T-helper 1 cell treated with Interleukin-12 subunit alpha and Interleukin-12 subunit beta and Interleukin-4 antibody, amounts not matched to agents 30 μg/mL and 1 μg/mL, for 36 hours (primary cell): ENCODE measurements at regions not wholly inside any gene's neighbourhood (a gene's known extent, or its start where the extent isn't known, plus 50 kb on each side); places are given as distances from the start of the nearest gene placed in this dataset.
"Not testable (repeated sequence)": the region's sequence is repeated elsewhere in the genome, so short reads cannot be mapped to it uniquely, and the experiment has no call there.

Experiments
- H3K27ac Mint-ChIP-seq: one replicate; pipeline ENCODE4 v1.8.0; 2021; ENCODE audit warnings: mild to moderate bottlenecking, mixed read lengths
- H3K27me3 Mint-ChIP-seq: one replicate; pipeline ENCODE4 v1.8.0; 2021; ENCODE audit warnings: low read depth, mixed read lengths
- H3K36me3 Mint-ChIP-seq: one replicate; pipeline ENCODE4 v1.8.0; 2021; ENCODE audit warnings: low read depth, mixed read lengths
- H3K4me1 Mint-ChIP-seq: one replicate; pipeline ENCODE4 v1.8.0; 2021; ENCODE audit warnings: low read depth, mixed read lengths
- H3K4me3 Mint-ChIP-seq: one replicate; pipeline ENCODE4 v1.8.0; 2021; ENCODE audit warnings: mild to moderate bottlenecking, moderate library complexity, mixed read lengths
- H3K9me3 Mint-ChIP-seq: one replicate; pipeline ENCODE4 v1.8.0; 2021; ENCODE audit warnings: mixed read lengths

DNA sequence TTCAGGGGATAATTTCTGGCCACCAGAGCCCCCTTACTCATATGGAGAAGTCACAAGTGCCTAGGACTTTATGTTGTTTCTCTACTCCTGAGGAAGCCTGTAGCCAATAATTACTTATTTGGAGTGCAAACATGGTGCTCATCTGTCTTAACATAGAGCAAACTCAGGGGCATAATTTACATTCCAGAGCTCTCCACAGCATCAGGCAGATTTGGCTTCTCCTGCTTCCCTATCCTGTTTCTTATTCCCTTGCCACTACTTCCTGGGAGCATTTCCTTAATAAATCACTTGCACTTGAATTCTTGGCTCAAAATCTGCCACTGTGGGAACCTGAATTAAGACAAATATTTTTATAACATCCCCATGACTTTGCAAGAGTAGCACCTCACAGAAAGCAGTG lies 960.9 kb downstream of the SOCS6 start:
- no peak overlapping the region for H3K4me3 Mint-ChIP-seq
- H3K36me3 Mint-ChIP-seq = no peaks in the 10 kb centered on the region
- H3K27me3 Mint-ChIP-seq = no peaks in the 10 kb centered on the region
- no peaks in the 10 kb centered on the region for H3K4me1 Mint-ChIP-seq
- H3K9me3 Mint-ChIP-seq = no peaks in the 10 kb centered on the region
- H3K27ac Mint-ChIP-seq = no peak overlapping the region

DNA sequence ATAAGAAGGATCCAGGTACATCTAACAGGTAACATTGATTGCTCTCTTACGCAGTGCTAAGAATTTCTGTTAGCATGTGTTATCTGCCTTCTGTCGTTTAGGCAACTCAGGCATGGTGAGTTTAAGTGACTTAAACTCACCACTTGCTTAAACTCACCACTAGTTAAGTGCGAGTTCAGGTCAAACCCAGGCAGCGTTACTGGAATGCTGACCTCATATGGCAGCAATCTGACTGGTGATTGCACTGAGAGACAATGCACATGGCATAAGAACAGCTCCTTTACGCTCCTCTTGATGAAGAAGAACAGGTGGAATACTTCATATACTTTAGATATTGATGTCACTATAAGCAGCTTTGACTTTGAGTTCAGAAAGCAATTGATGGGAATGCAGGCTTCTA lies 954.1 kb downstream of the SOCS6 start:
- H3K4me3 Mint-ChIP-seq = no peak overlapping the region
- no peaks in the 10 kb centered on the region for H3K4me1 Mint-ChIP-seq
- no peaks in the 10 kb centered on the region for H3K27me3 Mint-ChIP-seq
- H3K9me3 Mint-ChIP-seq = no peaks in the 10 kb centered on the region
- H3K27ac Mint-ChIP-seq = no peak overlapping the region
- H3K36me3 Mint-ChIP-seq = no peaks in the 10 kb centered on the region

DNA sequence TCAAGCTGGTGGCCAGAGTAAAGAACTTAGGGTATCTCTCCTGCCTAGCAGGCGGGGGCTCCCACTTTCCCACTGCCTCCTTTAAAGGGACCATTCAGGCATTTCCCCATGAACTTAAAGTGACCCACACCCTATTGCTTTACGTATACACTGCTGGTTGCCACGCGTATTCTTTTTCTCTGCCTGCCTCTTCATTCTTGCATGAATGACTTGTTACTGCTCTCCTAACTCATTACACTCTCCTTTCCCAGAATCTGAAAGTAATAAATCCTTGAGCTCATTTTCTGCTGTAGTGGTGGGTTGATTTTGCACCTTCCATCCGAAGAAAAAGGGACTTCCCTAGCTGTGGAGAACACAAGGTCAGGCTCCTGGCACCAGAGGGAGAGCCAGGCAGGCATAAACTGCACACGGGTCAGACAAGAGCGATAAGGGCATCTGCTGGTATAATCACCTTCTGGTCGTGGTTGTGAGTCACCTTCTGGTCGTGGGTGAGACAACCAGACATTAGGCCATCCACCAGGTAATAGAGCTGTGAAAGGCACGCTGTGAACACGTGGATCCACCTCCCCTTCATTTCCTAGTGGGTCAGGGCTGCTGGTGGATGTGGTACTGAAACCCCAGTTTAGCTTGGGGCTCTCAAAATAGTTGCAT lies 950.3 kb downstream of the SOCS6 start:
- no peaks in the 10 kb centered on the region for H3K9me3 Mint-ChIP-seq
- H3K27me3 Mint-ChIP-seq = no peaks in the 10 kb centered on the region
- H3K4me3 Mint-ChIP-seq = no peak overlapping the region
- no peak overlapping the region for H3K27ac Mint-ChIP-seq
- no peaks in the 10 kb centered on the region for H3K4me1 Mint-ChIP-seq
- no peaks in the 10 kb centered on the region for H3K36me3 Mint-ChIP-seq

DNA sequence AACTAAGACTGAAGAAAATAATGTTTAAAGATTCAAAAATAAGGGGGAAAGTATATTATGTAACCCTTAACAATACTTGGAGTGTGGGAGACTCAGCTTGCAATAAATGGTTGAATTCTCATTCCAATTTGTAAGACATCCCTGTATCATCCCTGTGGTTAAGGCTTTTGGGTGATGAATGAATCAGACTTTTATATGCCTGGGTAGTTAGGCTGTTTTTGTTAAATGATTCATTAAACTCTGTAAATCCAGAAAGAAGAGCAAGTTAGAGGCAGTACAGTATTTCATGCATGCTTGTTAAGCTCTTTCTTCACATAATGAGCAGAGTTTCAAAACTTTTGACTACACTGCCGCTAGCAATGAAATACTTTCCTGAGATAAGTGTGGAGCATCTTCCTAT lies 948.8 kb downstream of the SOCS6 start:
- H3K27me3 Mint-ChIP-seq = no peaks in the 10 kb centered on the region
- H3K4me1 Mint-ChIP-seq = no peaks in the 10 kb centered on the region
- H3K27ac Mint-ChIP-seq = no peak overlapping the region
- no peaks in the 10 kb centered on the region for H3K36me3 Mint-ChIP-seq
- no peaks in the 10 kb centered on the region for H3K9me3 Mint-ChIP-seq
- H3K4me3 Mint-ChIP-seq = no peak overlapping the region

DNA sequence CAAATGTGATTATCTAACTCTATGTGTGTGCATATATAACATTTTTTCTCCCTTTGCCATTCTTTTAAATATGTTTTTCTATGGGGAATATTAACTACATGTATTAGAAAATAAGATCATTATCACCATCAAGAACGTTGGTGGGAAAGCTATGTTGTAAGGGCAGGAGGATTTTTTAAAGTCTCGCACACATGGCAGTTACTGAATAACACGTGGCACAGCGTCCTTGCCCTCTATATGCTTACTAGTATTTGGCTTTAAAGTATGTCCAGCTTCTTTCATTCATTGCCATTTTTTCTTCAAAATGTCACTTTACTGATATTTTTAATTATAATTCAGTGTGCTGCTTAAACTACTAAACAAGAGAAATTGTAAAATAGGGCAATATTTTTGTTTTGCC lies 944.3 kb downstream of the SOCS6 start:
- no peak overlapping the region for H3K4me3 Mint-ChIP-seq
- H3K4me1 Mint-ChIP-seq = no peaks in the 10 kb centered on the region
- H3K27ac Mint-ChIP-seq = no peak overlapping the region
- no peaks in the 10 kb centered on the region for H3K9me3 Mint-ChIP-seq
- no peaks in the 10 kb centered on the region for H3K36me3 Mint-ChIP-seq
- no peaks in the 10 kb centered on the region for H3K27me3 Mint-ChIP-seq

GRCh38 chr18:71223486-71223885 lies 934.6 kb downstream of the SOCS6 start:
- no peak overlapping the region for H3K27ac Mint-ChIP-seq
- no peaks in the 10 kb centered on the region for H3K4me1 Mint-ChIP-seq
- H3K9me3 Mint-ChIP-seq = no peaks in the 10 kb centered on the region
- H3K27me3 Mint-ChIP-seq = no peaks in the 10 kb centered on the region
- no peaks in the 10 kb centered on the region for H3K36me3 Mint-ChIP-seq
- H3K4me3 Mint-ChIP-seq = no peak overlapping the region

- Mint-ChIP-seq H3K27ac (no peak overlapping the region), H3K9me3 (no peaks in the 10 kb centered on the region), H3K4me1 (no peaks in the 10 kb centered on the region), H3K27me3 (no peaks in the 10 kb centered on the region), H3K36me3 (no peaks in the 10 kb centered on the region), H3K4me3 (no peak overlapping the region)
Observed at GRCh38 chr18:71221405-71221804, 932.6 kb downstream of the SOCS6 start.

GRCh38 chr18:71212739-71213138 lies 923.9 kb downstream of the SOCS6 start:
- not testable (repeated sequence) for H3K36me3 Mint-ChIP-seq, H3K27ac Mint-ChIP-seq, H3K4me3 Mint-ChIP-seq, H3K4me1 Mint-ChIP-seq, H3K27me3 Mint-ChIP-seq, H3K9me3 Mint-ChIP-seq

GRCh38 chr18:71212222-71212621 lies 923.4 kb downstream of the SOCS6 start:
- H3K36me3 Mint-ChIP-seq = no peaks in the 10 kb centered on the region
- no peaks in the 10 kb centered on the region for H3K27me3 Mint-ChIP-seq
- no peaks in the 10 kb centered on the region for H3K9me3 Mint-ChIP-seq
- no peak overlapping the region for H3K27ac Mint-ChIP-seq
- no peaks in the 10 kb centered on the region for H3K4me1 Mint-ChIP-seq
- H3K4me3 Mint-ChIP-seq = no peak overlapping the region

- Mint-ChIP-seq H3K4me3 (no peak overlapping the region), H3K9me3 (no peaks in the 10 kb centered on the region), H3K36me3 (no peaks in the 10 kb centered on the region), H3K27ac (no peak overlapping the region), H3K4me1 (no peaks in the 10 kb centered on the region), H3K27me3 (no peaks in the 10 kb centered on the region)
Observed at GRCh38 chr18:71209944-71210343, 921.1 kb downstream of the SOCS6 start.

- H3K4me3 Mint-ChIP-seq = no peak overlapping the region
- H3K4me1 Mint-ChIP-seq = no peaks in the 10 kb centered on the region
- H3K36me3 Mint-ChIP-seq = no peaks in the 10 kb centered on the region
- H3K27me3 Mint-ChIP-seq = no peaks in the 10 kb centered on the region
- H3K9me3 Mint-ChIP-seq = no peaks in the 10 kb centered on the region
- H3K27ac Mint-ChIP-seq = no peak overlapping the region
Observed at GRCh38 chr18:71194438-71194837, 905.6 kb downstream of the SOCS6 start.

GRCh38 chr18:71189581-71189980 lies 900.7 kb downstream of the SOCS6 start:
- Mint-ChIP-seq H3K27me3 (no peaks in the 10 kb centered on the region), H3K36me3 (no peaks in the 10 kb centered on the region), H3K4me3 (no peak overlapping the region), H3K9me3 (no peaks in the 10 kb centered on the region), H3K27ac (no peak overlapping the region), H3K4me1 (no peaks in the 10 kb centered on the region)

GRCh38 chr18:71168557-71169145 lies 879.8 kb downstream of the SOCS6 start:
- no peaks in the 10 kb centered on the region for H3K36me3 Mint-ChIP-seq
- no peak overlapping the region for H3K4me3 Mint-ChIP-seq
- no peaks in the 10 kb centered on the region for H3K9me3 Mint-ChIP-seq
- H3K27ac Mint-ChIP-seq = no peak overlapping the region
- no peaks in the 10 kb centered on the region for H3K4me1 Mint-ChIP-seq
- H3K27me3 Mint-ChIP-seq = no peaks in the 10 kb centered on the region

DNA sequence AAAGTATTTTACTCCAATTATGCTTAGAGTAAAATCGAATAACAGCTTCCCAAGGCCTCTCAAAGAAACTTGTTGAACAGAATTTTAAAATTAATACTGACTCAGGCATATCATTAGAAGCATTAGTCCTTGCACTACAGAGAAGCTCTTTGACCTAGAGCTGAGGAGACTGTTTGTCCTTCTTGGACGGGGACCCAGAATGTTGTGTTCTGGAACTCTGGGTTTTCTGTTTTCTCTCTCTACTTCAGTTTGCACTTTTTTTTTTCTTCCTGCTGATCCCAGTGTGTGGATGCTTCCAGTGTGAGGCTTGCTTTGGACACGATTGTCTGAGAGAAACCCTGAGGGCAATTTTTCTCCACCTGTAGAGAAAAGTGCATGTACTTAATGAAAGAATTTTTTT lies 847.6 kb downstream of the SOCS6 start:
- H3K36me3 Mint-ChIP-seq = no peaks in the 10 kb centered on the region
- no peaks in the 10 kb centered on the region for H3K27me3 Mint-ChIP-seq
- H3K4me1 Mint-ChIP-seq = no peaks in the 10 kb centered on the region
- H3K27ac Mint-ChIP-seq = no peak overlapping the region
- H3K9me3 Mint-ChIP-seq = no peaks in the 10 kb centered on the region
- no peak overlapping the region for H3K4me3 Mint-ChIP-seq

DNA sequence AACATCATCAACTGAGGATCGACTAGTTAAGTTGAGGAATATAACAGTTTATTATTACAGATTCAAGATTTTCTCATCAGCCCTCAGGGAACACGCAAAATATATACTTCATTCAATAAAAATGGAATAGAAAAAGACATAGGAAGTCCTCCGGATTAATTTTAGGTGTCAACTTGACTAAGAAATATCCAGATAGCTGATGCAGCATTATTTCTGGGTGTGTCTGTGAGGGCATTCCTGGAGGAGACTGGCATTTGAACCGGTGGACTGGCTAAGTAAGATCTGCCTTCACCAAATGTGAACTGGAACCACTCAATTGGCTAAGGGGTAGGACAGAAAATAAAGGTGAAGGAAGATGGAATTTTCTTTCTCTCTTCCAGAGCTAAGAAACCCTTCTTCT lies 845.3 kb downstream of the SOCS6 start:
- Mint-ChIP-seq H3K4me1 (no peaks in the 10 kb centered on the region), H3K27ac (no peak overlapping the region), H3K4me3 (no peak overlapping the region), H3K9me3 (no peaks in the 10 kb centered on the region), H3K27me3 (no peaks in the 10 kb centered on the region), H3K36me3 (no peaks in the 10 kb centered on the region)

DNA sequence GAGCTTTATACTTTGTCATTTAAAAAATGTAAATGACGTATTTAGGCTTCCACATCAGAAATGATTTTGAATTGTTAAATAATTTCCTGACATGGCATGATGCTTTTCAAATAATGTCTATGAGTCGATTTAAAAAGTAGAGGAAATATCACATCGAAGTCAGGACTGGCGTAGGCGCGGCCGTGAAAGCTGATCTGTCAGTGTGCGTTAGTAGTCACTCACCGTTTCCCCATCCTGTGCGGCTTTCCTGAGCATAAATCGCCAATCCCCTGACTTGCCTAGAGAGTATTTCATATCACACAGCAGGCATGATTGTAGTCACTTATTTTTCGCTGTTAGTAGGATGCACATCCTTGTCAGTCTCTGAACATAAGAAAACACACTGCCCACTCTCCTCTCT lies 843.1 kb downstream of the SOCS6 start:
- H3K27me3 Mint-ChIP-seq = no peaks in the 10 kb centered on the region
- H3K4me3 Mint-ChIP-seq = no peak overlapping the region
- no peaks in the 10 kb centered on the region for H3K36me3 Mint-ChIP-seq
- no peaks in the 10 kb centered on the region for H3K9me3 Mint-ChIP-seq
- H3K4me1 Mint-ChIP-seq = no peaks in the 10 kb centered on the region
- no peak overlapping the region for H3K27ac Mint-ChIP-seq
